K562 (cell line): ENCODE measurements at regions not wholly inside any gene's neighbourhood (a gene's known extent, or its start where the extent isn't known, plus 50 kb on each side); places are given as distances from the start of the nearest gene placed in this dataset.

ENCODE experiments used
- ATAC-seq: fragments of 200-7000 bp; cut with Tn5 transposase; 3 replicates; pipeline ENCODE4 v1.9.1; 2020; ENCODE audit warnings: moderate library complexity
- BruUV-seq: library from RNA; stranded (reverse); fragments of 400-500 nt; replicated peaks from 2 replicates; lab custom pipeline; 2021; lab: Mats Ljungman, UMichigan
- CTCF ChIA-PET: fragments of 300-600 bp; formaldehyde crosslinking; extraction: SDS; loops from one replicate; lab custom pipeline; 2021; ENCODE audit warnings: low intra/inter-chr PET ratio; lab: Yijun Ruan, JAX
- POLR2A ChIA-PET: fragments of 300-600, 350-650 bp; sonication (Branson Sonifier 250); formaldehyde crosslinking; extraction: SDS; loops from one replicate; lab custom pipeline; 2021; ENCODE audit warnings: antibody characterized with exemption, inconsistent platforms; lab: Yijun Ruan, JAX
- DNase-seq, 4 experiments: peaks; one replicate each; pipeline versions ENCODE4 v3.0.0 to v3.0.0-alpha.2; 2011 to 2018; ENCODE audit warnings: low spot score in 3 of 4, mixed read lengths in 3 of 4; ENCODE audit errors: extremely low read depth in 1 of 4
- FAIRE-seq: peaks from 2 replicates; lab custom pipeline; 2011; peaks lifted over from hg19 to GRCh38; lab: Jason Lieb, UNC
- H2AFZ ChIP-seq: 2 replicates; pipeline ENCODE4 v1.6.0; 2011; ENCODE audit warnings: low read depth, low read length, control low read depth, inconsistent platforms
- H3K27ac ChIP-seq: fragments of 200-600 bp; 3 replicates; pipeline ENCODE4 v1.8.0; 2011; ENCODE audit warnings: low read depth, mild to moderate bottlenecking, control low read depth, inconsistent platforms, low read length, moderate library complexity, mixed read lengths; ENCODE audit errors: extremely low read depth
- H3K27me3 ChIP-seq, 2 experiments: fragments of 300-600 bp in 1 of 2; 2 replicates in 1 of 2; 3 replicates in 1 of 2; pipeline versions ENCODE4 v1.6.0 to v1.8.0; 2011; ENCODE audit warnings: inconsistent platforms in 2 of 2, low read length in 2 of 2, mild to moderate bottlenecking in 1 of 2, mixed read lengths in 1 of 2, moderate library complexity in 1 of 2; ENCODE audit not compliant: control insufficient read depth in 2 of 2, insufficient read depth in 2 of 2
- H3K36me3 ChIP-seq: fragments of 300-600 bp; 3 replicates; pipeline ENCODE4 v1.8.0; 2011; ENCODE audit warnings: mild to moderate bottlenecking, low read length, inconsistent platforms; ENCODE audit not compliant: control insufficient read depth, insufficient read depth
- H3K4me1 ChIP-seq, 2 experiments: fragments of 200-600 bp in 1 of 2; replicated peaks in 1 of 2; 2 replicates in 1 of 2; 3 replicates in 1 of 2; pipeline versions ENCODE4 v1.5.1 to v1.8.0; 2011; ENCODE audit warnings: inconsistent platforms in 2 of 2, low read length in 2 of 2, mild to moderate bottlenecking in 1 of 2, mixed read lengths in 1 of 2, moderate library complexity in 1 of 2; ENCODE audit not compliant: control insufficient read depth in 2 of 2, insufficient read depth in 2 of 2
- H3K4me2 ChIP-seq: 2 replicates; pipeline ENCODE4 v1.6.1; 2011; ENCODE audit warnings: low read length, control low read depth, inconsistent platforms, mixed read lengths; ENCODE audit not compliant: insufficient read depth
- H3K4me3 ChIP-seq: fragments of 200-600 bp; sonication (generic), shearing (Covaris generic); 2 replicates; pipeline ENCODE4 v1.5.1; 2016; ENCODE audit warnings: control low read depth, inconsistent platforms
- H3K79me2 ChIP-seq: fragments of 200-600 bp; 3 replicates; pipeline ENCODE4 v1.8.0; 2011; ENCODE audit warnings: low read length, inconsistent platforms; ENCODE audit not compliant: control insufficient read depth, insufficient read depth
- H3K9ac ChIP-seq, 2 experiments: 2 replicates each; pipeline versions ENCODE4 v1.6.0 to v1.6.1; 2011; ENCODE audit warnings: low read depth in 2 of 2, low read length in 2 of 2, control low read depth in 1 of 2, inconsistent platforms in 1 of 2, mild to moderate bottlenecking in 1 of 2, mixed read lengths in 1 of 2; ENCODE audit not compliant: insufficient read depth in 1 of 2
- H3K9me1 ChIP-seq: one replicate; pipeline ENCODE4 v1.6.0; 2011; ENCODE audit warnings: inconsistent platforms, mild to moderate bottlenecking, low read length, moderate library complexity; ENCODE audit not compliant: control insufficient read depth, insufficient read depth
- H3K9me3 ChIP-seq: replicated peaks from 2 replicates; pipeline ENCODE4 v1.5.1; 2011; ENCODE audit warnings: low read depth, low read length, inconsistent platforms; ENCODE audit not compliant: control insufficient read depth, insufficient read depth
- H4K20me1 ChIP-seq: replicated peaks from 2 replicates; pipeline ENCODE4 v1.6.1; 2011; ENCODE audit warnings: low read length, inconsistent platforms, mixed read lengths; ENCODE audit not compliant: control insufficient read depth, insufficient read depth
- CREB3 ChIP-seq: fragments of 450-650 bp; conservative IDR thresholded peaks from 2 replicates; pipeline ENCODE4 v1.6.1; 2016; ENCODE audit warnings: missing genetic modification characterization, low read depth, mild to moderate bottlenecking, missing compliant biosample characterization, moderate library complexity
- FIP1L1 ChIP-seq: fragments of 200-400 bp; formaldehyde crosslinking; IDR thresholded peaks from 2 replicates; pipeline ENCODE4 v1.6.1; 2018; ENCODE audit warnings: mild to moderate bottlenecking, low read depth, low read length; ENCODE audit not compliant: poor library complexity, severe bottlenecking
- FOXJ3 ChIP-seq: sonication (generic); formaldehyde crosslinking; IDR thresholded peaks from 2 replicates; pipeline ENCODE4 v1.4.0; 2020; ENCODE audit warnings: mild to moderate bottlenecking, missing genetic modification reagents
- HOMEZ ChIP-seq: fragments of 250-450 bp; sonication (Bioruptor Pico); IDR thresholded peaks from 2 replicates; pipeline ENCODE4 v1.4.0; 2020; ENCODE audit warnings: mild to moderate bottlenecking, moderate library complexity
- MEIS2 ChIP-seq: fragments of 450-650 bp; IDR thresholded peaks from 2 replicates; pipeline ENCODE4 v1.6.1; 2014; ENCODE audit warnings: mild to moderate bottlenecking; ENCODE audit not compliant: partially characterized antibody
- RFX7 ChIP-seq: fragments of 250-450 bp; sonication (Bioruptor Pico); IDR thresholded peaks from 2 replicates; pipeline ENCODE4 v1.5.1; 2021; ENCODE audit warnings: mild to moderate bottlenecking
- SMARCA5 ChIP-seq: fragments of 450-650 bp; IDR thresholded peaks from 2 replicates; pipeline ENCODE4 v1.6.1; 2016
- SREBF2 ChIP-seq: sonication (generic); formaldehyde crosslinking; IDR thresholded peaks from 2 replicates; pipeline ENCODE4 v1.4.0; 2020; ENCODE audit warnings: mild to moderate bottlenecking, missing genetic modification reagents
- TRIM28 ChIP-seq: fragments of 450-650 bp; IDR thresholded peaks from 2 replicates; pipeline ENCODE4 v1.6.1; 2017
- ZBTB17 ChIP-seq: fragments of 450-650 bp; formaldehyde crosslinking; IDR thresholded peaks from 2 replicates; pipeline ENCODE4 v1.4.0; 2020; ENCODE audit warnings: mild to moderate bottlenecking
- ZNF316 ChIP-seq: fragments of 450-650 bp; IDR thresholded peaks from 2 replicates; pipeline ENCODE4 v1.6.1; 2016
- WGBS: fragments of 100-300 bp; shearing (Covaris generic); methylation state at CpG from one replicate; pipeline ENCODE4 v1.1.6; 2016; ENCODE audit warnings: low coverage, mixed read lengths; ENCODE audit not compliant: insufficient coverage; ENCODE audit errors: missing lambda C conversion rate; 5-methylcytosine and 5-hydroxymethylcytosine counted together
- in situ Hi-C: fragments of 300-500 bp; cut with MboI; formaldehyde crosslinking; loops from 4 replicates; pipeline ENCODE4 v1.15.0; 2018; ENCODE audit warnings: inconsistent platforms, mixed read lengths
- intact Hi-C: fragments of 100-400 bp; cut with micrococcal nuclease; formaldehyde crosslinking; loops from 2 replicates; pipeline ENCODE4 v1.14.2; 2022
- TF ChIP-seq, protein P1 (sequence below): sonication (generic); formaldehyde crosslinking; IDR thresholded peaks from 2 replicates; pipeline ENCODE4 v1.8.0; 2022; ENCODE audit warnings: mild to moderate bottlenecking, missing genetic modification reagents, borderline replicate concordance

- intact Hi-C loops = no loop called here
- H3K79me2 ChIP-seq = no peaks in the 10 kb centered on the region
Observed at GRCh38 chr3:115246461-115247020, 99.5 kb upstream of the ZBTB20 start.

More at GRCh38 chr3:115246461-115247020, 99.5 kb upstream of the ZBTB20 start:
- no TSS peak for BruUV-seq
- 34% methylated on average over 3 of the region's 3 CpGs for WGBS
- CTCF ChIA-PET = no interaction called here
- H3K4me1 ChIP-seq = no peaks in the 10 kb centered on the region; a peak in 1 of 5 replicates
- POLR2A ChIA-PET = no interaction called here
- H3K9me3 ChIP-seq = no peaks in the 10 kb centered on the region
- DNase-seq (no peak), ATAC-seq (no peak), FAIRE-seq (no peak)
- peak overlapping the region; percentile 19; the same call in 1 of the 2 replicates for H2AFZ ChIP-seq
- H3K9me1 ChIP-seq = no peaks in the 10 kb centered on the region
- no peak overlapping the region for H3K4me2 ChIP-seq
- no peak for TF ChIP-seq FIP1L1
- TF ChIP-seq MEIS2 = no peak
- TF ChIP-seq, protein P1, sequence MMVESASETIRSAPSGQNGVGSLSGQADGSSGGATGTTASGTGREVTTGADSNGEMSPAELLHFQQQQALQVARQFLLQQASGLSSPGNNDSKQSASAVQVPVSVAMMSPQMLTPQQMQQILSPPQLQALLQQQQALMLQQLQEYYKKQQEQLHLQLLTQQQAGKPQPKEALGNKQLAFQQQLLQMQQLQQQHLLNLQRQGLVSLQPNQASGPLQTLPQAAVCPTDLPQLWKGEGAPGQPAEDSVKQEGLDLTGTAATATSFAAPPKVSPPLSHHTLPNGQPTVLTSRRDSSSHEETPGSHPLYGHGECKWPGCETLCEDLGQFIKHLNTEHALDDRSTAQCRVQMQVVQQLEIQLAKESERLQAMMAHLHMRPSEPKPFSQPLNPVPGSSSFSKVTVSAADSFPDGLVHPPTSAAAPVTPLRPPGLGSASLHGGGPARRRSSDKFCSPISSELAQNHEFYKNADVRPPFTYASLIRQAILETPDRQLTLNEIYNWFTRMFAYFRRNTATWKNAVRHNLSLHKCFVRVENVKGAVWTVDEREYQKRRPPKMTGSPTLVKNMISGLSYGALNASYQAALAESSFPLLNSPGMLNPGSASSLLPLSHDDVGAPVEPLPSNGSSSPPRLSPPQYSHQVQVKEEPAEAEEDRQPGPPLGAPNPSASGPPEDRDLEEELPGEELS = no peak
- TF ChIP-seq ZNF316 = no peak
- TF ChIP-seq FOXJ3 (CRISPR knock-in tag) = no peak
- TF ChIP-seq RFX7 = no peak
- no peak for TF ChIP-seq SMARCA5
- TF ChIP-seq SREBF2 (CRISPR knock-in tag) = no peak
- TF ChIP-seq TRIM28 = no peak
- no peak for TF ChIP-seq ZBTB17 (CRISPR knock-in tag)
- TF ChIP-seq HOMEZ (CRISPR knock-in tag) = no peak
- TF ChIP-seq CREB3 (tag) = no peak
- H3K36me3 ChIP-seq = no peaks in the 10 kb centered on the region
- H3K9ac ChIP-seq = no peak overlapping the region
- in situ Hi-C loops = no loop called here
- H3K27ac ChIP-seq = no peak overlapping the region
- H3K4me3 ChIP-seq = no peak overlapping the region
- no peaks in the 10 kb centered on the region for H4K20me1 ChIP-seq
- no peaks in the 10 kb centered on the region for H3K27me3 ChIP-seq
